GM12872 (cell line): ENCODE measurements at regions not wholly inside any gene's neighbourhood (a gene's known extent, or its start where the extent isn't known, plus 50 kb on each side); places are given as distances from the start of the nearest gene placed in this dataset.

ENCODE experiments used
- TF ChIP-seq, protein P1 (sequence below): IDR thresholded peaks from 3 replicates; pipeline ENCODE4 v1.5.1; 2011; ENCODE audit warnings: low read depth, mild to moderate bottlenecking, low read length, moderate library complexity; ENCODE audit not compliant: insufficient read depth

DNA sequence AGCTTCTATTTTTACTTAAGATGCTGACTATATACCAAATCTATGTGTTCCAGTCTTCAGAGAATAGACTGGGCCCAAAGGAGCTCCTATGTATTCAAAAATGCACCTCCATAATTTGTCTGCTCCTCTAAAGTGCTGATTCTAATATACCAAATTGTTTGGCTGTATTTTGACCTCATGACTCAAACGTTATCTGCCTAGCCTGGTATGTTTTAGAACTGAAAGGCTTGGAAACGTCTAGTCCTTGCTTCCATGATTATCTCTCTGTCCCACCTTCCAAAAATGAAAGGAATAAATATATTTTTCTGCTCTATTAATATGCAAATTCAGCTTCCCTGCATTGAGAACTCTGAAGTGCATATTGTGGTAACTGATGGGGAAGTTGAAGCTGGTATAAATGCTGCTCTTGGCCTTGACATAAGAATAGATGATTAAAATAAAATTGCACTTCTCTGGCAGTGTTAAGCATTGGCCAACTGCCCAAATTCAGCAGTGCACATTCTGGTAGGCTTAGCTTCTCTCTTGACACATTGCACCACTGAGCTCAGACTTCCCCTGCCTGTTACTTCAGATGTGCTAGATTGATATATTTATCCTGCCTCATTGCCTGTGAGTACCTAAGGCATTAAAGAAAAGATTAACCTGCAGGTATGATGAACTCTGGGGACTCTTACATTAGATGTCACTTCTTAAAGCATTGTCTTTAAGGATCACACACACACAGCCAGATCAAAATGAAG, 882.3 kb downstream of the RPS29 start:
- TF ChIP-seq, protein P1, sequence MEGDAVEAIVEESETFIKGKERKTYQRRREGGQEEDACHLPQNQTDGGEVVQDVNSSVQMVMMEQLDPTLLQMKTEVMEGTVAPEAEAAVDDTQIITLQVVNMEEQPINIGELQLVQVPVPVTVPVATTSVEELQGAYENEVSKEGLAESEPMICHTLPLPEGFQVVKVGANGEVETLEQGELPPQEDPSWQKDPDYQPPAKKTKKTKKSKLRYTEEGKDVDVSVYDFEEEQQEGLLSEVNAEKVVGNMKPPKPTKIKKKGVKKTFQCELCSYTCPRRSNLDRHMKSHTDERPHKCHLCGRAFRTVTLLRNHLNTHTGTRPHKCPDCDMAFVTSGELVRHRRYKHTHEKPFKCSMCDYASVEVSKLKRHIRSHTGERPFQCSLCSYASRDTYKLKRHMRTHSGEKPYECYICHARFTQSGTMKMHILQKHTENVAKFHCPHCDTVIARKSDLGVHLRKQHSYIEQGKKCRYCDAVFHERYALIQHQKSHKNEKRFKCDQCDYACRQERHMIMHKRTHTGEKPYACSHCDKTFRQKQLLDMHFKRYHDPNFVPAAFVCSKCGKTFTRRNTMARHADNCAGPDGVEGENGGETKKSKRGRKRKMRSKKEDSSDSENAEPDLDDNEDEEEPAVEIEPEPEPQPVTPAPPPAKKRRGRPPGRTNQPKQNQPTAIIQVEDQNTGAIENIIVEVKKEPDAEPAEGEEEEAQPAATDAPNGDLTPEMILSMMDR: no peak

DNA sequence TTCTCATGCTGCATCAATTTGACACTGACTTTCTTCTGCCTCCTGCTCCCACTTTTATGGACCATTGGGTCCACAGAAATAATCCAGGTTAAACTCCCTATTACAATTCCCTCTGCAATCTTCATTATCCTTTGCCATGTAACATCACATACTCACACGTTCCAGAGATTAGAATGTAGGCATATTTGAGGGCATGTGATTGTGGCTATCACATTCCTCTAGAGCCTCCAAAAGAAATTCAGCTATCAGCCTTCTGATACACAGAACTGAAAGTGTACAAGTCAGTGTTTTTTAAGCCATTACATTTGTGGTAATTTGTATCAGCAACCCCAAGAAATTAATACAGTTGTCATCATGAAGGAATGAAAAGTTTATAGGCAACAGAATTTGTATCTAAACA, 892.4 kb downstream of the RPS29 start:
- TF ChIP-seq, protein P1: no peak

DNA sequence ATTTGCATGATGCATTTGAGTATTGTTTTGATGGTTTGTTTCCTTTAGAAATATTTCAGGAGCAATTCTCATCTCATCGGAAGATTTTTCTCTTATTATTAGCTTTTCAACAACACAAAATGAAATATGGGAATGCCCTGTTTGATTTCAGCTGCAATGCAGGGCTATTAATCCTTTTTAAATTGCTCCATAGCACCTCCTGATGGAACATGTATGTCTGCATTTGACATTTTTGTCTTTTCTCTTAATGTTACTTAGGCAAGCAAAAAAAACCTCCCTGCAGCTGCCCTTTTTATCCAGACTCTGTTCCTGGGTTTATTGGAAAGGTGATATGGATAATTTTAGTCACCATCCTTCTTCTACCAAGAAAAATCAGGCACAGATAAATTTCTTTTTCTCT, 895.8 kb downstream of the RPS29 start:
- TF ChIP-seq, protein P1: no peak

DNA sequence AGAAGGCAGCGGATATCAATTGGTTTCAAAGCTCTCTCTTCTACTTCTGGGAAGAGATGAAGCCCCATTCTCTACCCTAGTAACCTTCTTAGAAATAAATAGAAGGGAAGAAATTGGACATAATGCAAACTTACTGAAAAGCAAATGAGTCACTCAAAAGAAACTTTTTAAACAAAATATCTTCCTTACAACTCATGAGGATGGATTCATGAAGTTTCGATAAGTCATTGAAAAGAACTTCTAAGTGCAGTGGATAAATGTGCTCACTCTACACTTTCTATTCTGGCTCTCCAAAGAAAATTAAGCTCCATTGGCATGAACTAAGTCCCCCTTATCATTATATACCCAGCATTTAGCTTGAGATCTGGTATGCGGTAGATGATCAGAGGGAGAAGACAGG, 899.5 kb downstream of the RPS29 start:
- TF ChIP-seq, protein P1: no peak

DNA sequence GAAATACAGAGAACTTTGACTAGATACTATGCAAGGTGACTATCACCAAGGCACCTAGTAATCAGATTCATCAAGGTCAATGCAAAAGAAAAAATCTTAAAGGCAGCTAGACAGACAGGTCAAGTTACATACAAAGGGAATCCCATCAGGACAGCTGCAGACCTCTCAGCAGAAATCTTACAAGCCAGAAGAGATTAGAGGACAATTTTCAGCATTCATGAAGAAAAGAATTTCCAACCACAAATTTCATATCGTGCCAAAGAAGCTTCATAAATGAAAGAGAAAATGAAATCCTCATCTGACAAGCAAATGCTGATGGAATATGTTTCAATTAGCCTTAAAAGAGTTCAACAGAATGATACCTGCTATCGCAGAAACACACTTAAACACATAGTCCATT, 913.7 kb downstream of the RPS29 start:
- TF ChIP-seq, protein P1: no peak

DNA sequence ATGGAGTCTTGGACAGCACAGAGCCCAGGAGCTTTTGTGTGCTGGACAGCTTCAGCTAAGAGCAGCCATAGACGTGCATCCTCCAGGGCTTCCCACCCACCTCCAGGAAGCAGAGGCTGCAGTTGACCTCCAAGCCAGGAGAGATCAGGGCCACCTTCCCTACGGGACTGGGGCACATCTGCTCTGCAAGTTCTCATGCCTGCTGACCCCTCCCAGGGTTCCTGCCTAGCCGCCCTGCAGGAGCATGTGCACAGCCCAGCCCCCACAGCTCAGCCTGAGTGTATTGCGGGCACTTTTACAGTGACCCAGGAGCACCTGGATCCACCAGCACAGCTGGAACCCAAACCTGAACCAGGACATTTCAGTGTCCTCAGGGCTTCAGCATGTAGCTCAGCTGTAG, 915.2 kb downstream of the RPS29 start:
- TF ChIP-seq, protein P1: no peak

DNA sequence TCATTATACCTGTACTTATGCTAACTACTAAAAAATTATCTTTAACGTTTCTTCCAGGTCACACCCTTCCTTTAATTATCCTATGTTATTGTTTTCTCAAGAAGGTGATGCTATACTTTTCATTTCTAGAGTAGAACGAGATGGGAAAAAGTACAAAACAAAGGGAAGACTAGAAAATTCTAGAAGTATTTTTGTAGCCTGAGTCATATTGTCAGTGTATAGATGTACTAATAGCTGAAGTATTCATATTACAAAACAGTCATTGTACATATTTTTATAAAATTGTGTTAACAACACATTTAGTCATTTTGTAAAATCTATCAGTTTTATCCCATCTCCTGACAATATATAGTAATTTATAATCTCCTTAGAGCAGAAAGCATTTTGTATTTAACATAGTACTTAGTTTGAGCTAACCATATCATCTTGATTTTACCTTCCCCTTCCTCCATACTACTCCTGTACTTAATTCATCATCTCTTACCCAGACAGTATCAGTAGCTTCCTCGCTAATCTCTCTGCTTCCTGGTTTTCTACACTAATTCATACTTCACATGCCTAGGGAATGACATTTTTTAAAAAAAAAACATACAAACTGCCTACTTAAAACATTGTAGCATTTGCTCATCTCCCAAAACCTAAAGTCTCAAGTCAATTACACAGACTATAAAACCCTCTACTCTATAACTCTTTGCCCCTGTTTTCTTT, 920.9 kb downstream of the RPS29 start:
- TF ChIP-seq, protein P1: no peak
